HL-60 (cell line): ENCODE measurements at regions not wholly inside any gene's neighbourhood (a gene's known extent, or its start where the extent isn't known, plus 50 kb on each side); places are given as distances from the start of the nearest gene placed in this dataset.

Source experiments
- GABPA ChIP-seq: IDR thresholded peaks from 2 replicates; pipeline ENCODE4 v1.6.1; 2012; ENCODE audit warnings: low read depth
- POLR2AphosphoS5 ChIP-seq: IDR thresholded peaks from 2 replicates; pipeline ENCODE4 v1.6.1; 2012; ENCODE audit warnings: low read depth
- REST ChIP-seq: IDR thresholded peaks from 2 replicates; pipeline ENCODE4 v1.6.1; 2012; ENCODE audit warnings: low read depth; ENCODE audit not compliant: insufficient replicate concordance
- SPI1 ChIP-seq: IDR thresholded peaks from 2 replicates; pipeline ENCODE4 v1.6.1; 2012; ENCODE audit warnings: low read depth, mild to moderate bottlenecking, borderline replicate concordance
- TF ChIP-seq, protein P1 (sequence below): IDR thresholded peaks from one replicate; pipeline ENCODE4 v1.5.1; 2011; ENCODE audit warnings: low read length, control low read depth, inconsistent platforms; ENCODE audit not compliant: insufficient read depth

- TF ChIP-seq, protein P1, sequence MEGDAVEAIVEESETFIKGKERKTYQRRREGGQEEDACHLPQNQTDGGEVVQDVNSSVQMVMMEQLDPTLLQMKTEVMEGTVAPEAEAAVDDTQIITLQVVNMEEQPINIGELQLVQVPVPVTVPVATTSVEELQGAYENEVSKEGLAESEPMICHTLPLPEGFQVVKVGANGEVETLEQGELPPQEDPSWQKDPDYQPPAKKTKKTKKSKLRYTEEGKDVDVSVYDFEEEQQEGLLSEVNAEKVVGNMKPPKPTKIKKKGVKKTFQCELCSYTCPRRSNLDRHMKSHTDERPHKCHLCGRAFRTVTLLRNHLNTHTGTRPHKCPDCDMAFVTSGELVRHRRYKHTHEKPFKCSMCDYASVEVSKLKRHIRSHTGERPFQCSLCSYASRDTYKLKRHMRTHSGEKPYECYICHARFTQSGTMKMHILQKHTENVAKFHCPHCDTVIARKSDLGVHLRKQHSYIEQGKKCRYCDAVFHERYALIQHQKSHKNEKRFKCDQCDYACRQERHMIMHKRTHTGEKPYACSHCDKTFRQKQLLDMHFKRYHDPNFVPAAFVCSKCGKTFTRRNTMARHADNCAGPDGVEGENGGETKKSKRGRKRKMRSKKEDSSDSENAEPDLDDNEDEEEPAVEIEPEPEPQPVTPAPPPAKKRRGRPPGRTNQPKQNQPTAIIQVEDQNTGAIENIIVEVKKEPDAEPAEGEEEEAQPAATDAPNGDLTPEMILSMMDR, result no peak
- TF ChIP-seq REST (no peak), POLR2AphosphoS5 (no peak), GABPA (no peak), SPI1 (no peak)
These were observed 884.6 kb downstream of the TTLL7 start for GRCh38 chr1:83114136-83114834.
